Omental fat pad (tissue), 3 donors: ENCODE measurements at regions not wholly inside any gene's neighbourhood (a gene's known extent, or its start where the extent isn't known, plus 50 kb on each side); places are given as distances from the start of the nearest gene placed in this dataset.

Source experiments
- ATAC-seq: fragments of 150-250 bp; one replicate; pipeline ENCODE4 v1.9.1; 2016; ENCODE audit warnings: mild to moderate bottlenecking, moderate library complexity; ENCODE audit not compliant: low FRiP score
- DNase-seq: peaks from one replicate; pipeline ENCODE4 v3.0.0-alpha.2; 2019; ENCODE audit warnings: low spot score
- CTCF ChIP-seq, 3 donors: fragments of 450-650 bp; IDR thresholded peaks; one replicate each; pipeline ENCODE4 v1.5.1; 2016 to 2017; ENCODE audit warnings: antibody characterized with exemption in 3 of 3, mild to moderate bottlenecking in 3 of 3, moderate library complexity in 2 of 3

GRCh38 chr5:99694884-99695283 is 766.1 kb upstream of the CHD1 start:
- no peak for TF ChIP-seq CTCF (IDR thresholded peaks at IDR 0.05)
- DNase-seq (no peak), ATAC-seq (no peak)

- DNase-seq (no peak), ATAC-seq (no peak)
- TF ChIP-seq CTCF (IDR thresholded peaks at IDR 0.05), result no peak
These were observed 757.7 kb upstream of the CHD1 start for GRCh38 chr5:99686538-99686937.

- no peak for TF ChIP-seq CTCF (IDR thresholded peaks at IDR 0.05)
- no peak for ATAC-seq
- no peak for DNase-seq
These were observed 747.2 kb upstream of the CHD1 start for GRCh38 chr5:99675974-99676373.

- TF ChIP-seq CTCF (IDR thresholded peaks at IDR 0.05), result no peak
- ATAC-seq, result no peak
- no peak for DNase-seq
These were observed 745.3 kb upstream of the CHD1 start for GRCh38 chr5:99674101-99674500.

- DNase-seq (no peak), ATAC-seq (no peak)
- no peak for TF ChIP-seq CTCF (IDR thresholded peaks at IDR 0.05)
These were observed 736.2 kb upstream of the CHD1 start for GRCh38 chr5:99664972-99665371.

- ATAC-seq, result no peak
- no peak for TF ChIP-seq CTCF (IDR thresholded peaks at IDR 0.05)
- DNase-seq, result no peak
These were observed 722.5 kb upstream of the CHD1 start for GRCh38 chr5:99651298-99651697.

GRCh38 chr5:99646011-99646647 is 717.3 kb upstream of the CHD1 start:
- ATAC-seq, result no peak
- no peak for TF ChIP-seq CTCF (IDR thresholded peaks at IDR 0.05)

More at GRCh38 chr5:99646011-99646647, 717.3 kb upstream of the CHD1 start:
- DNase-seq, result no peak
